HG02610 (cell line): ENCODE measurements at regions not wholly inside any gene's neighbourhood (a gene's known extent, or its start where the extent isn't known, plus 50 kb on each side); places are given as distances from the start of the nearest gene placed in this dataset.
A peak's percentile ranks its signal among the peaks of the same experiment; 100 is the strongest.
"Not testable (repeated sequence)": the region's sequence is repeated elsewhere in the genome, so short reads cannot be mapped to it uniquely, and the experiment has no call there.

Experiments used
- ATAC-seq: cut with Tn5 transposase; IDR thresholded peaks from one replicate; pipeline ENCODE4 v1.9.1; 2021; ENCODE audit warnings: mild to moderate bottlenecking, moderate library complexity; ENCODE audit not compliant: unreplicated experiment

GRCh38 chrY:22472027-22472426 is 68.8 kb downstream of the RBMY1J start:
- ATAC-seq: not testable (repeated sequence)

GRCh38 chrY:22477846-22478245 is 74.6 kb downstream of the RBMY1J start:
- ATAC-seq: not testable (repeated sequence)

GRCh38 chrY:22484465-22484864 is 81.3 kb downstream of the RBMY1J start:
- ATAC-seq: not testable (repeated sequence)

GRCh38 chrY:22488688-22489087 is 85.5 kb downstream of the RBMY1J start:
- ATAC-seq: not testable (repeated sequence)

- not testable (repeated sequence) for ATAC-seq
Measured at GRCh38 chrY:22499756-22500155, 96.5 kb downstream of the RBMY1J start.

- not testable (repeated sequence) for ATAC-seq
Measured at GRCh38 chrY:22513719-22514118, 110.5 kb downstream of the RBMY1J start.

- ATAC-seq: not testable (repeated sequence)
Measured at GRCh38 chrY:22525841-22526240, 122.6 kb downstream of the RBMY1J start.

- ATAC-seq: peak; percentile 50
Measured at GRCh38 chrY:22572975-22573374, 169.8 kb downstream of the RBMY1J start.

GRCh38 chrY:22598767-22599166 is 195.6 kb downstream of the RBMY1J start:
- ATAC-seq: peak; percentile 72

GRCh38 chrY:22605036-22605435 is 201.8 kb downstream of the RBMY1J start:
- not testable (repeated sequence) for ATAC-seq

- ATAC-seq: not testable (repeated sequence)
Measured at GRCh38 chrY:22605658-22606057, 202.4 kb downstream of the RBMY1J start.

- not testable (repeated sequence) for ATAC-seq
Measured at GRCh38 chrY:22606889-22607288, 203.7 kb downstream of the RBMY1J start.

- peak; percentile 69 for ATAC-seq
Measured at GRCh38 chrY:22612772-22613171, 209.6 kb downstream of the RBMY1J start.
